Naive thymus-derived CD8-positive, alpha-beta T cell (primary cell): ENCODE measurements at regions not wholly inside any gene's neighbourhood (a gene's known extent, or its start where the extent isn't known, plus 50 kb on each side); places are given as distances from the start of the nearest gene placed in this dataset.

ENCODE experiments used
- ATAC-seq, 2 donors: fragments of 150-1000 bp; cut with Tn5 transposase in 1 of 2; sonication (Bioruptor Pico), chemical (Tn5 transposase) in 1 of 2; 1 replicate in 1 of 2; 2 replicates in 1 of 2; pipeline ENCODE4 v1.10.0; 2021; ENCODE audit warnings: mild to moderate bottlenecking in 2 of 2, moderate library complexity in 2 of 2
- POLR2A ChIA-PET: fragments of 350-600 bp; sonication (Branson Sonifier 250); formaldehyde crosslinking; loops from one replicate; lab custom pipeline; 2021; ENCODE audit warnings: antibody characterized with exemption; lab: Charles Lee
- DNase-seq, 10 donors: peaks; one replicate each; pipeline versions ENCODE4 v3.0.0 to v3.0.0-alpha.2; 2020 to 2022
- H3K27ac Mint-ChIP-seq, 10 donors: one replicate each; pipeline ENCODE4 v1.8.0; 2020 to 2022; ENCODE audit warnings: mild to moderate bottlenecking in 10 of 10, mixed read lengths in 10 of 10, moderate library complexity in 4 of 10, inconsistent platforms in 1 of 10
- H3K27me3 Mint-ChIP-seq, 5 donors: one replicate each; pipeline ENCODE4 v1.8.0; 2021 to 2022; ENCODE audit warnings: mixed read lengths in 5 of 5
- H3K36me3 Mint-ChIP-seq, 3 donors: one replicate each; pipeline ENCODE4 v1.8.0; 2020 to 2022; ENCODE audit warnings: mixed read lengths in 3 of 3, mild to moderate bottlenecking in 2 of 3, inconsistent platforms in 1 of 3
- H3K4me1 Mint-ChIP-seq, 4 donors: one replicate each; pipeline ENCODE4 v1.8.0; 2021 to 2022; ENCODE audit warnings: mixed read lengths in 4 of 4
- H3K4me3 Mint-ChIP-seq, 10 donors: one replicate each; pipeline ENCODE4 v1.8.0; 2020 to 2022; ENCODE audit warnings: mild to moderate bottlenecking in 10 of 10, mixed read lengths in 10 of 10, moderate library complexity in 6 of 10, inconsistent platforms in 1 of 10
- H3K9me3 Mint-ChIP-seq, 9 donors: one replicate each; pipeline ENCODE4 v1.8.0; 2020 to 2022; ENCODE audit warnings: mixed read lengths in 9 of 9, mild to moderate bottlenecking in 3 of 9, inconsistent platforms in 1 of 9, moderate library complexity in 1 of 9

GRCh38 chr1:23625929-23626535 is 65.6 kb upstream of the RPL11 start:
- no peak for DNase-seq
- peaks cover 49 to 81% (median 81%) of the 10 kb centered on the region in 4 donors for H3K4me1 Mint-ChIP-seq
- POLR2A ChIA-PET = interaction anchor here (0.7 to 10.3 kb wide), 5 partner anchors 24 to 282 kb away, joined by 3 to 339 read pairs (median 11); partner anchors contain the start of gene ID3
- peaks cover 0 to 4% (median 0%) of the 10 kb centered on the region in 3 donors for H3K36me3 Mint-ChIP-seq
- no peak for ATAC-seq
- peaks cover 0 to 11% (median 0%) of the 10 kb centered on the region in 9 donors for H3K9me3 Mint-ChIP-seq
- peak overlapping the region in 6 of 10 donors; percentile 32 to 94 (median 92) for H3K4me3 Mint-ChIP-seq
- H3K27ac Mint-ChIP-seq = peak overlapping the region; percentile 3 to 97 (median 94)
- no peaks in the 10 kb centered on the region for H3K27me3 Mint-ChIP-seq

DNA sequence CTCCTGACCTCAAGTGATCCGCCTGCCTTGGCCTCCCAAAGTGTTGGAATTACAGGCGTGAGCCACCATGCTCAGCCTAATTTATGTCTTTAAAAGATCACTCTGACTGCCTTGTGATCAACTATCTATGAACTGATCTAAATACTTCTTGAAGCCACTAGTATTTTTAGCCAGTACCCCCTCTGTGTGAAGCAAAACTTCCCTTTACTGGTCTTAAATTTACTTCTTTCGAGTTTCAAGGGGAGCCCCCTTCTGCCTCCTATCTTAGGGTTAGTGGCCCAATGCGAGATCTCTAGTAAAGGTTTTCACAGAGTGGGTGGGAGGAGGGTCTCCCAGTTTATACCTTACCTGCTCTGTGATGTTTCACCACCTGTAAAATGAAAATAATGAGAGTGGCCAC is 66.1 kb upstream of the RPL11 start:
- ATAC-seq (no peak), DNase-seq (no peak)
- Mint-ChIP-seq H3K27me3 (peaks cover 0 to 2% (median 0%) of the 10 kb centered on the region in 5 donors), H3K9me3 (peaks cover 0 to 11% (median 0%) of the 10 kb centered on the region in 9 donors), H3K4me1 (peaks cover 54 to 83% (median 82%) of the 10 kb centered on the region in 4 donors), H3K27ac (peak overlapping the region in 7 of 10 donors; percentile 59 to 93 (median 89)), H3K36me3 (peaks cover 0 to 4% (median 0%) of the 10 kb centered on the region in 3 donors), H3K4me3 (peak overlapping the region in 5 of 10 donors; percentile 15 to 83 (median 32))
- POLR2A ChIA-PET = interaction anchor here (0.7 to 10.3 kb wide), 2 partner anchors 70 to 281 kb away, joined by 3 to 339 read pairs; partner anchors contain the start of gene ID3

GRCh38 chr1:23624440-23624839 is 65.1 kb upstream of the ID3 start:
- DNase-seq (no peak), ATAC-seq (no peak)
- H3K27me3 Mint-ChIP-seq = peaks cover 0 to 2% (median 0%) of the 10 kb centered on the region in 5 donors
- POLR2A ChIA-PET = interaction anchor here (0.6 to 10.3 kb wide), 7 partner anchors 10 to 83 kb away, joined by 3 to 339 read pairs (median 5); partner anchors contain the start of gene ID3
- peaks cover 57 to 85% (median 84%) of the 10 kb centered on the region in 4 donors for H3K4me1 Mint-ChIP-seq
- H3K27ac Mint-ChIP-seq = peak overlapping the region; percentile 80 to 94 (median 86)
- peaks cover 0 to 11% (median 0%) of the 10 kb centered on the region in 9 donors for H3K9me3 Mint-ChIP-seq
- peaks cover 0 to 4% (median 0%) of the 10 kb centered on the region in 3 donors for H3K36me3 Mint-ChIP-seq
- H3K4me3 Mint-ChIP-seq = peak overlapping the region; percentile 6 to 79 (median 33)

DNA sequence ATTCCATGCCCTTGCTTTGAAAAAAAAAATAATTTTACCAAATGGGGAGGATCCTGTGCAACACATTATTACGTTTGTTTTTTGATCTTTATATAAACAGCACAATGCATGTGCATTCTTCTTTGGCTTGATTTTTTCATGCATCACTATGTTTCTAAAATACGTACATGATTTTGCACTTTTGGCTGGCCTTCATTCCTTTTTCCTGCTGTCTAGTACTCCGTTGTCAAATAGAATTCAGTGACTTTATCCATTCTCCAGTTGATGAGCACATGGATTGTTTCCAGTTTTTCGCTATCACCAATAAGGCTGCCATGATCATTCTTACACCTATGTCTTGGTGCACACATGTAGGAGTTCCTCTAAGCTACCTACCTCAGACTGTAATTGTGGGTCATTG is 63.0 kb upstream of the ID3 start:
- peaks cover 0 to 11% (median 0%) of the 10 kb centered on the region in 9 donors for H3K9me3 Mint-ChIP-seq
- H3K27ac Mint-ChIP-seq = peak overlapping the region in 7 of 10 donors; percentile 22 to 100 (median 93)
- no peak for DNase-seq
- ATAC-seq = no peak
- H3K4me1 Mint-ChIP-seq = peaks cover 59 to 88% (median 88%) of the 10 kb centered on the region in 4 donors
- peaks cover 0 to 7% (median 0%) of the 10 kb centered on the region in 5 donors for H3K27me3 Mint-ChIP-seq
- POLR2A ChIA-PET = interaction anchor here (0.5 to 10.3 kb wide), 10 partner anchors 7 to 135 kb away, joined by 3 to 339 read pairs (median 12); partner anchors contain the start of gene ID3
- peaks cover 0 to 4% (median 0%) of the 10 kb centered on the region in 3 donors for H3K36me3 Mint-ChIP-seq
- H3K4me3 Mint-ChIP-seq = peak overlapping the region in 5 of 10 donors; percentile 15 to 44 (median 22)

DNA sequence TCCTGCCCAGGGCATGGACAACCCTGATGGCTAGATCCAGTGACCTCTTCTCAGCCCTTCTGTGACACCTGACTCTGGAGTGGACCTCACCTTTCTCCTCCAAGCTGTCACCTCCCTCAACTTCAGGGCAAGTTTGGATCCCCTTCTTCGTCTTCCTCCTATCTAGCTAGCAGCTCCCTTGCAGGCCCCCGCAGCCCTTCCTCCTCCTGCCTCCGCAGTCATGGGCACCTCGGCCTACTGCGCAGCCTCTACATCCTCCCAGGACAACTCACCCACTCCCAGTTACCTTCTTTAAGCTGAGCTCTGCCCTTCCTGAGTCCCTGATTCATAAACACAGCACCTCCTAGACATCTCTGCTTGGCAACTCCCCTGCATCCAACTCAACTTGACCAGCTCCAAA is 61.3 kb upstream of the ID3 start:
- Mint-ChIP-seq H3K4me1 (peaks cover 50 to 88% (median 87%) of the 10 kb centered on the region in 4 donors), H3K27ac (peak overlapping the region; percentile 87 to 100 (median 96)), H3K4me3 (peak overlapping the region; percentile 45 to 87 (median 78)), H3K27me3 (peaks cover 0 to 7% (median 0%) of the 10 kb centered on the region in 5 donors), H3K36me3 (peaks cover 0 to 4% (median 0%) of the 10 kb centered on the region in 3 donors), H3K9me3 (peaks cover 0 to 5% (median 0%) of the 10 kb centered on the region in 9 donors)
- DNase-seq = no peak
- no peak for ATAC-seq
- POLR2A ChIA-PET = interaction anchor here (0.6 to 10.3 kb wide), 17 partner anchors 9 to 1595 kb away, joined by 3 to 339 read pairs (median 14); partner anchors contain the start of gene ID3

DNA sequence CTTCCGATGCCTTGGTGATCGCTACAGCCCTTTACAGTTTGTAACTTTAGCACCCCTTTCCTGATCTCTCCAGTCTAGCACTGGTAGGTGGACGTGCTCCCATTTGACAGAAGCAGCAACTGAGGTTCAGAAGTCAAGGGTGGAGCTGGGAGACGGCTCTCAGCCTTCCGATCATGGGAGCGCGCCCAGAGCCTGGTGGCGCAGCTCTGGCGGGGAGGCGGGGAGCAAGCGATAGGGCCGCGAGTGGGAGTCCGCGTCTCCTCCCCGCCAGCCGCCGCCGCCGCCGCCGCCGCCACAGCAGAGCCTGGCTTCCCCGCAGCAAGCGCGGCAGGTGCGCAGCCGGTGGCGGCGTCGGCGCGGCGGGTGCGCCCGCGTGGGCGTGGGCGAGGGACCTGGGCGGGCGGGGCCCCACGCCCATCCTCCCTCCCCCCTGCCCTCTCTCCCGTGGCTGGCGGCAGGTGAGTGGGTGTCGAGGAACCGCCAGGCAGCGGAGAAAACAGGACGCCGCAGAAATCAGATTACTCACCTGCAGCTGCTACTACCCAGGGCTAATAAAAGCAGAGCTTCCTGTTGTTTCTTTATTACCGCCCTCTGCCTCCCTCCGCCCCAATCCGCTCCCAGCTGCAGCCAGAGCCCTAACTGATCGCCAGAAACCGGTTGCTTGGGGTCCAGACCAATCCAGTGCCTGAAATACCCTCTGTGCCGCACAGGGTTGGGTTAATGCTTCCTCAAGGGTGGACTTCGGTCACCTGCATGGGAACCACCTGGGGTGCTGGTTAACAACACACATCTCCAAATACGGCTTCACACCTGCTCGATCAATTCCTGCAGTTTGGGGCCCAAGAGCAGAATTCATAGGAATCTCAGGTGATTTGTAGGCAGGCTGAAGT is 60.2 kb upstream of the ID3 start:
- peak overlapping the region; percentile 68 to 87 (median 80) for H3K4me3 Mint-ChIP-seq
- ATAC-seq (peak; percentile 80 to 84), DNase-seq (peak; percentile 71 to 93 (median 82))
- H3K4me1 Mint-ChIP-seq = peaks cover 58 to 92% (median 91%) of the 10 kb centered on the region in 4 donors
- peaks cover 0 to 7% (median 0%) of the 10 kb centered on the region in 5 donors for H3K27me3 Mint-ChIP-seq
- H3K27ac Mint-ChIP-seq = peak overlapping the region; percentile 94 to 100 (median 96)
- POLR2A ChIA-PET = interaction anchor here (0.6 to 10.3 kb wide), 20 partner anchors 9 to 91 kb away, joined by 3 to 339 read pairs (median 8); partner anchors contain the start of genes E2F2, ID3 and RPL11
- H3K9me3 Mint-ChIP-seq = peaks cover 0 to 4% (median 0%) of the 10 kb centered on the region in 9 donors
- H3K36me3 Mint-ChIP-seq = peaks cover 0 to 4% (median 0%) of the 10 kb centered on the region in 3 donors

GRCh38 chr1:23618586-23619083 is 59.3 kb upstream of the ID3 start:
- peaks cover 0 to 7% (median 0%) of the 10 kb centered on the region in 5 donors for H3K27me3 Mint-ChIP-seq
- no peaks in the 10 kb centered on the region for H3K9me3 Mint-ChIP-seq
- POLR2A ChIA-PET = interaction anchor here (0.7 to 10.3 kb wide), 19 partner anchors 8 to 74 kb away, joined by 3 to 339 read pairs (median 9); partner anchors contain the start of genes ID3 and RPL11
- no peak for DNase-seq
- peak overlapping the region; percentile 58 to 83 (median 74) for H3K4me3 Mint-ChIP-seq
- H3K27ac Mint-ChIP-seq = peak overlapping the region; percentile 89 to 100 (median 94)
- no peak for ATAC-seq
- H3K4me1 Mint-ChIP-seq = peaks cover 58 to 92% (median 91%) of the 10 kb centered on the region in 4 donors
- no peaks in the 10 kb centered on the region for H3K36me3 Mint-ChIP-seq

DNA sequence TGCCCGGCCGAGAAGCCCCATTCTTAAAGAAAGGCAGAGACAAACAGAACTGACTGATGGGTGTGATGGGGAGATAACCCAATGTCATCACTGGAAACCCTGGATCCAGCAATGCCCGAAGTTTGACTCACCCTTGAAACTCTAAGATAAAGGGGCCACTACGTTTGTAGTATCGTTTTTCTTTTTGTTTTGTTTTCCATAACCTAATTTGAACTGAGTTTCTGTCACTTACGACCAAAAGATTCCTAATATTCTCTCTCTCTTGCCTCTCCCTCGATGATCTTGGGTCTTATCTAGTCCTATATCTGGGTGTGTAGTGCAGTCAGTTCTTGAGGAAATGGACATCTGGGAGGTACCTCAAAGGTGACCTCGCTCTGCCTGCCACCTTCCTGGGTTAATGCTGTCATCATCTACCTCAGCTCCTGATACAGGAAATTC is 57.8 kb upstream of the ID3 start:
- peak overlapping the region; percentile 84 to 100 (median 94) for H3K27ac Mint-ChIP-seq
- peaks cover 63 to 96% (median 95%) of the 10 kb centered on the region in 4 donors for H3K4me1 Mint-ChIP-seq
- no peak for ATAC-seq
- no peak for DNase-seq
- H3K9me3 Mint-ChIP-seq = no peaks in the 10 kb centered on the region
- peaks cover 0 to 7% (median 0%) of the 10 kb centered on the region in 5 donors for H3K27me3 Mint-ChIP-seq
- POLR2A ChIA-PET = interaction anchor here (0.6 to 10.3 kb wide), 8 partner anchors 11 to 62 kb away, joined by 3 to 339 read pairs (median 26); partner anchors contain the start of gene ID3
- H3K4me3 Mint-ChIP-seq = peak overlapping the region in 3 of 10 donors; percentile 3 to 68 (median 42)
- no peaks in the 10 kb centered on the region for H3K36me3 Mint-ChIP-seq

GRCh38 chr1:23616292-23616824 is 57.1 kb upstream of the ID3 start:
- Mint-ChIP-seq H3K27me3 (peaks cover 0 to 7% (median 0%) of the 10 kb centered on the region in 5 donors), H3K27ac (peak overlapping the region; percentile 62 to 100 (median 94)), H3K4me1 (peaks cover 63 to 97% (median 95%) of the 10 kb centered on the region in 4 donors), H3K9me3 (no peaks in the 10 kb centered on the region), H3K36me3 (no peaks in the 10 kb centered on the region), H3K4me3 (peak overlapping the region in 1 of 10 donors; percentile 31)
- DNase-seq (no peak), ATAC-seq (no peak)
- POLR2A ChIA-PET = interaction anchor here (0.6 to 10.3 kb wide), 7 partner anchors 13 to 61 kb away, joined by 3 to 339 read pairs (median 46); partner anchors contain the start of gene ID3

DNA sequence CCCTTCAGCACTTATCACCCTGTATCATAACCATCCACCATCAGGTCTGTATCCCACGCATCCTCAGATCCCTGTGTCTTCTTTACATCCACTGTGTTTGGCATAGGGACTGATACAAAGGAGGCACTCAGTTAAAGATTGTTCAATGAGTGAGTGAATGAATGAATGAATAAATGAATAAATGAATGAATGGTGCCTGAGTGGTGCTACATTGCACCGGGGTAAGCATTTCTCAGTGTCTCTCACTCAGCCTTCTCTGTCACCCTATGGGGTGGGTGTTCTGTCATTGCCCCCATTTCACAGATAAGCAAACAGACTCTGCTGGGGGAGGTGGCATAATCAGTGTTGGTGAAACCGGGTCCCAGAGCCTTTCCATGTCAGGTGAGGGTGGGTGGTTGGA is 56.6 kb upstream of the ID3 start:
- Mint-ChIP-seq H3K4me1 (peaks cover 59 to 97% (median 93%) of the 10 kb centered on the region in 4 donors), H3K4me3 (peak overlapping the region in 2 of 10 donors; percentile 16 to 31), H3K9me3 (no peaks in the 10 kb centered on the region), H3K27me3 (peaks cover 0 to 5% (median 0%) of the 10 kb centered on the region in 5 donors), H3K36me3 (no peaks in the 10 kb centered on the region), H3K27ac (peak overlapping the region; percentile 62 to 100 (median 94))
- no peak for ATAC-seq
- DNase-seq = no peak
- POLR2A ChIA-PET = interaction anchor here (0.7 to 10.3 kb wide), 4 partner anchors 14 to 61 kb away, joined by 3 to 339 read pairs (median 32); partner anchors contain the start of gene ID3

DNA sequence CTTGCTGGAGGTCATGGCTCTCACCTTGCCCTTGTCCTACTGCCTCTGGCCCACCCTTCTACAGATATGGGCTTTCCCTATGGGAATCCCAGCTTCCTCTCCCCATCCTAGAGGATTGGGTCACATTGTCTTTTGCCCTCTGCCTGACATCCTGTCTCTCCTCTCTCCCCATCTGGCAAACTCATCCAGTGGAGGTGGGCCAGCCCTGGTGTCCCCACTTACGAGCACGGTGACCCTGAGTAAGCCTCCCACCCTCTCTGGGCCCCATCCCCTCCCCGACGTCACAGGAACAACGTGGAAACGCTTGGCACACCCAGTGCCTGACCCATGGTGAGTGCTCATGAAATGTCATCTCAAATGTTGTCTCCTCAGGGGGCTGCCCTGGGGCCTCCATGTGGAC is 56.1 kb upstream of the ID3 start:
- Mint-ChIP-seq H3K36me3 (no peaks in the 10 kb centered on the region), H3K4me1 (peaks cover 59 to 97% (median 93%) of the 10 kb centered on the region in 4 donors), H3K9me3 (no peaks in the 10 kb centered on the region), H3K27me3 (peaks cover 0 to 5% (median 0%) of the 10 kb centered on the region in 5 donors), H3K27ac (peak overlapping the region; percentile 62 to 100 (median 94)), H3K4me3 (peak overlapping the region in 3 of 10 donors; percentile 3 to 22 (median 16))
- DNase-seq (no peak), ATAC-seq (no peak)
- POLR2A ChIA-PET = interaction anchor here (1.8 to 6.3 kb wide), 3 partner anchors 10 to 59 kb away, joined by 4 to 147 read pairs (median 129); partner anchors contain the start of gene ID3
